Esophagus squamous epithelium (tissue), 4 donors: ENCODE measurements at regions not wholly inside any gene's neighbourhood (a gene's known extent, or its start where the extent isn't known, plus 50 kb on each side); places are given as distances from the start of the nearest gene placed in this dataset.

ENCODE experiments used
- POLR2A ChIP-seq, 4 donors: fragments of 450-650 bp; IDR thresholded peaks; one replicate each; pipeline ENCODE4 v1.6.1; 2017; ENCODE audit warnings: antibody characterized with exemption in 4 of 4, mild to moderate bottlenecking in 4 of 4, moderate library complexity in 3 of 4
- TF ChIP-seq, protein P1 (sequence below), 6 experiments: fragments of 450-650 bp in 4 of 6; fragments of 200-600 bp in 2 of 6; sonication (generic) in 2 of 6; IDR thresholded peaks; one replicate each; pipeline ENCODE4 v1.5.1; 2016 to 2019; ENCODE audit warnings: antibody characterized with exemption in 6 of 6, mild to moderate bottlenecking in 4 of 6, moderate library complexity in 4 of 6

- TF ChIP-seq, protein P1, sequence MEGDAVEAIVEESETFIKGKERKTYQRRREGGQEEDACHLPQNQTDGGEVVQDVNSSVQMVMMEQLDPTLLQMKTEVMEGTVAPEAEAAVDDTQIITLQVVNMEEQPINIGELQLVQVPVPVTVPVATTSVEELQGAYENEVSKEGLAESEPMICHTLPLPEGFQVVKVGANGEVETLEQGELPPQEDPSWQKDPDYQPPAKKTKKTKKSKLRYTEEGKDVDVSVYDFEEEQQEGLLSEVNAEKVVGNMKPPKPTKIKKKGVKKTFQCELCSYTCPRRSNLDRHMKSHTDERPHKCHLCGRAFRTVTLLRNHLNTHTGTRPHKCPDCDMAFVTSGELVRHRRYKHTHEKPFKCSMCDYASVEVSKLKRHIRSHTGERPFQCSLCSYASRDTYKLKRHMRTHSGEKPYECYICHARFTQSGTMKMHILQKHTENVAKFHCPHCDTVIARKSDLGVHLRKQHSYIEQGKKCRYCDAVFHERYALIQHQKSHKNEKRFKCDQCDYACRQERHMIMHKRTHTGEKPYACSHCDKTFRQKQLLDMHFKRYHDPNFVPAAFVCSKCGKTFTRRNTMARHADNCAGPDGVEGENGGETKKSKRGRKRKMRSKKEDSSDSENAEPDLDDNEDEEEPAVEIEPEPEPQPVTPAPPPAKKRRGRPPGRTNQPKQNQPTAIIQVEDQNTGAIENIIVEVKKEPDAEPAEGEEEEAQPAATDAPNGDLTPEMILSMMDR (IDR thresholded peaks at IDR 0.05) = no peak
- no peak for TF ChIP-seq POLR2A (IDR thresholded peaks at IDR 0.05)
These were observed 256.1 kb upstream of the SOX9 start for GRCh38 chr17:71864755-71865154.
